ENCODE measurements at regions not wholly inside any gene's neighbourhood (a gene's known extent, or its start where the extent isn't known, plus 50 kb on each side); places are given as distances from the start of the nearest gene placed in this dataset.
A peak's percentile ranks its signal among the peaks of the same experiment; 100 is the strongest.

DNA sequence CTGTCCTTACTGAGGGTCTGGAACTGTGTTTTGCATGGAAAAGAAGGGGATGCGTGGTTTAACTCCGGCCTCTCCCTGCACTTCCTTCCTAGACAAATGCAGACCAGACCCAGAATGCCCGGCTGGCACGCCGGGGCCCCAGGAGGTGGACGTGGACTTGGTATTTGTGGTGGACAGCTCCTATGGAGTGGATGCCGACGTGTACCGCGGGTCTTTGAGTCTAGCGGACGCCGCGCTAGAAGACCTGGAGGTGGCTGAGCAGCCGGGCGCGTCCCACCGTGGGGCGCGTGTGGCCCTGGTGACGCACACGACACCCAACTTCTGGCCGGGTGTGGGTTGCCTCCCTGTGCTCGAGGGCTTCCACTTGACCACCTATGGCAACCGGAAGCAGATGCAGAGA is 81.8 kb upstream of the COL6A5 start:
- DNase-seq: no peak

DNA sequence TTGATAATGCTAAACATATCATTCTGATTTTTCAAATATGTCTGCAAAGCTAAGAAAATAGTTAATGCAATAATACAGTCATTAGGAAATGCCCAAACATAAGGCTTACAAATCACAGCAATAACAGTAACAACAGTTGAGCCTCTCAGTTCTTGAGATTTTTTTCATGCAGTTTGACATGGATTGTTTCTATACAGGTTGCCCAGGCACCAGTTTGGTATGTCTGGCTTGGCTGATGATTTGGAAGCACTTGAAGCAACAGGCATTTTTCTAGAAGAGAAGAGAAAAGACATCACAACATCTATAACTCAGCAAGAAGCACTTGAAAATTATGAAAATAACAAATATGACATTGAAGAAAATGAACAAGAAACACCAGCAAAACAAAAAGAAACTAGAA is 78.7 kb upstream of the COL6A5 start:
- no peak for DNase-seq

- peak; percentile 20 for DNase-seq
These were observed 69.2 kb upstream of the COL6A5 start for GRCh38 chr3:130276203-130276803.

DNA sequence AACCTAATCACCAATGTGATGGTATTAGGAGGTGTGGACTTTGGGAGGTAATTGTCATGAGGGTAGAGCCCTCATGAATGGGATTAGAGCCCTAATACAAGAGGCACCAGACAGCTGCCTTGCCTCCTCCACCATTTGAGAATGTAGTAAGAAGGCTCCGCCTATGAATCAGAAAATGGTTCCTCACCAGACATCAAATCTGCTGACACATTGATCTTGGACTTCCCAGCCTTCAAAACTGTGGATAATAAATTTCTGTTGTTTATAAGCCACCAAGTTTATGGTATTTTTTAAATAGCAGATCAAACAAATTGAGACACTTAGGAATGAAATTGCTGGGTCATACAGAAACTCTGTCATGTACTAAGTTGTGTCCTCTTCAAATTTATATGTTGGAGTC is 56.8 kb upstream of the COL6A5 start:
- no peak for DNase-seq

- no peak for DNase-seq
These were observed 54.3 kb upstream of the COL6A5 start for GRCh38 chr3:130291148-130291547.

GRCh38 chr3:130293247-130293646 is 52.2 kb upstream of the COL6A5 start:
- no peak for DNase-seq

Measured in NCI-H446 treated with DMSO at 0.1 percent for 48 hours (cell line).